RWPE2 (cell line): ENCODE measurements at regions not wholly inside any gene's neighbourhood (a gene's known extent, or its start where the extent isn't known, plus 50 kb on each side); places are given as distances from the start of the nearest gene placed in this dataset.

Experiments
- ATAC-seq: fragments of 200-7000 bp; cut with Tn5 transposase; 3 replicates; pipeline ENCODE4 v1.9.1; 2021; ENCODE audit warnings: low read depth
- DNase-seq: peaks from one replicate; pipeline ENCODE4 v3.0.0-alpha.2; 2020; ENCODE audit warnings: low spot score
- H3K27ac ChIP-seq: fragments of 450-650 bp; 2 replicates; pipeline ENCODE4 v1.5.1; 2017; ENCODE audit warnings: mild to moderate bottlenecking; ENCODE audit not compliant: poor library complexity, severe bottlenecking
- H3K27me3 ChIP-seq: fragments of 250-450 bp; sonication (Bioruptor Pico); 2 replicates; pipeline ENCODE4 v1.5.1; 2021; ENCODE audit warnings: mild to moderate bottlenecking, moderate library complexity; ENCODE audit not compliant: insufficient read depth, poor library complexity, severe bottlenecking
- H3K36me3 ChIP-seq: fragments of 250-450 bp; sonication (Bioruptor Pico); 2 replicates; pipeline ENCODE4 v1.5.1; 2020; ENCODE audit warnings: low read depth, mild to moderate bottlenecking, moderate library complexity
- H3K4me1 ChIP-seq: fragments of 250-450 bp; sonication (Bioruptor Pico); 2 replicates; pipeline ENCODE4 v1.5.1; 2021; ENCODE audit warnings: mild to moderate bottlenecking, moderate library complexity; ENCODE audit not compliant: insufficient read depth, poor library complexity, severe bottlenecking
- H3K4me3 ChIP-seq: fragments of 250-450 bp; sonication (Bioruptor Pico); 2 replicates; pipeline ENCODE4 v1.5.1; 2021; ENCODE audit warnings: mild to moderate bottlenecking, moderate library complexity; ENCODE audit not compliant: severe bottlenecking
- H3K9me3 ChIP-seq: fragments of 250-450 bp; sonication (Bioruptor Pico); 2 replicates; pipeline ENCODE4 v1.5.1; 2021; ENCODE audit warnings: mild to moderate bottlenecking, moderate library complexity; ENCODE audit not compliant: severe bottlenecking
- TF ChIP-seq, protein P1 (sequence below): fragments of 450-650 bp; IDR thresholded peaks from one replicate; pipeline ENCODE4 v1.5.1; 2017; ENCODE audit warnings: mild to moderate bottlenecking, moderate library complexity; ENCODE audit not compliant: poor library complexity, severe bottlenecking

DNA sequence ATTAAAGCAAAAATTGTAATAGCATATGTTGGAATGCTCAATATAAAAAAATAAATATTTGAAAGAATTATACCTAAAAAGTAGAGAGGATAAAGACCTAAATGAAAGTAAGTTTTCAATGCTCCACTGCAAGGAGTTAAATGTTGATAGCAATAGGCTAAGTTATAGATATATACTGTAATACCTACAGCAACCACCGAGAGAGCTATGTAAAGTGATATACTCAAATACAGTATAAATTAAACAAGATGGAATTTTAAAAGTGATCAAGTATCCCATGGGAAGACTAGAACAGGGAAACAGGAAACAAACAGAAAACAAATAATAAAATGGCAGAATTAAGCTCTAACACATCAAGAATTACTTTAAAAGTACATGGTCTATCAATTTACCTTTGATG is 73.9 kb downstream of the CASP3 start:
- TF ChIP-seq, protein P1, sequence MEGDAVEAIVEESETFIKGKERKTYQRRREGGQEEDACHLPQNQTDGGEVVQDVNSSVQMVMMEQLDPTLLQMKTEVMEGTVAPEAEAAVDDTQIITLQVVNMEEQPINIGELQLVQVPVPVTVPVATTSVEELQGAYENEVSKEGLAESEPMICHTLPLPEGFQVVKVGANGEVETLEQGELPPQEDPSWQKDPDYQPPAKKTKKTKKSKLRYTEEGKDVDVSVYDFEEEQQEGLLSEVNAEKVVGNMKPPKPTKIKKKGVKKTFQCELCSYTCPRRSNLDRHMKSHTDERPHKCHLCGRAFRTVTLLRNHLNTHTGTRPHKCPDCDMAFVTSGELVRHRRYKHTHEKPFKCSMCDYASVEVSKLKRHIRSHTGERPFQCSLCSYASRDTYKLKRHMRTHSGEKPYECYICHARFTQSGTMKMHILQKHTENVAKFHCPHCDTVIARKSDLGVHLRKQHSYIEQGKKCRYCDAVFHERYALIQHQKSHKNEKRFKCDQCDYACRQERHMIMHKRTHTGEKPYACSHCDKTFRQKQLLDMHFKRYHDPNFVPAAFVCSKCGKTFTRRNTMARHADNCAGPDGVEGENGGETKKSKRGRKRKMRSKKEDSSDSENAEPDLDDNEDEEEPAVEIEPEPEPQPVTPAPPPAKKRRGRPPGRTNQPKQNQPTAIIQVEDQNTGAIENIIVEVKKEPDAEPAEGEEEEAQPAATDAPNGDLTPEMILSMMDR: no peak
- Histone ChIP-seq H3K4me3 (no peak overlapping the region), H3K27ac (no peak overlapping the region), H3K9me3 (no peaks in the 10 kb centered on the region), H3K36me3 (no peaks in the 10 kb centered on the region), H3K4me1 (no peaks in the 10 kb centered on the region), H3K27me3 (no peaks in the 10 kb centered on the region)
- DNase-seq (no peak), ATAC-seq (no peak)

- TF ChIP-seq, protein P1: no peak
- Histone ChIP-seq H3K27me3 (no peaks in the 10 kb centered on the region), H3K9me3 (no peaks in the 10 kb centered on the region), H3K36me3 (no peaks in the 10 kb centered on the region), H3K4me3 (no peak overlapping the region), H3K4me1 (no peaks in the 10 kb centered on the region), H3K27ac (no peak overlapping the region)
- no peak for DNase-seq
- ATAC-seq: no peak
These were observed 74.4 kb downstream of the CASP3 start for GRCh38 chr4:184574861-184575260.

DNA sequence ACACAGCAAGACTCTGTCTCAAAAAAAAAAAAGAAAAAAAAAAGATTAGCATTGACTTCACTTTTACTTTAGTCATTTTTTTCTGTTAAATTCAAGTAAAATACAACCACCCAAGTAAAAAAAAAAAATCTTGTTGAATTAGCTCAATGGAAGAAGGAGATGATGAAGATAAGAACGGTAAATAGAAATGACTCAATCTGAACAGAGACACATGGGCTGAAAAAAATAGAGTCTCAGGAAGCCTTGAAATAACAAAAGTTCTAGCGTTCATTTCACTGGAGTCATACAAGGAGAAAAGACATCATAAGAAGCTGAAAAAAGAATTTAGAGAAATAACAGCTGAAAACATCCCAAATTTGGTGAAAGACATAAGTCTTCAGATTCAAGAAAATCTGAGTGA is 75.5 kb downstream of the CASP3 start:
- no peaks in the 10 kb centered on the region for H3K27me3 ChIP-seq
- H3K4me3 ChIP-seq: no peak overlapping the region
- no peaks in the 10 kb centered on the region for H3K9me3 ChIP-seq
- H3K27ac ChIP-seq: no peak overlapping the region
- TF ChIP-seq, protein P1: no peak
- ATAC-seq (no peak), DNase-seq (no peak)
- H3K36me3 ChIP-seq: no peaks in the 10 kb centered on the region
- H3K4me1 ChIP-seq: no peaks in the 10 kb centered on the region

DNA sequence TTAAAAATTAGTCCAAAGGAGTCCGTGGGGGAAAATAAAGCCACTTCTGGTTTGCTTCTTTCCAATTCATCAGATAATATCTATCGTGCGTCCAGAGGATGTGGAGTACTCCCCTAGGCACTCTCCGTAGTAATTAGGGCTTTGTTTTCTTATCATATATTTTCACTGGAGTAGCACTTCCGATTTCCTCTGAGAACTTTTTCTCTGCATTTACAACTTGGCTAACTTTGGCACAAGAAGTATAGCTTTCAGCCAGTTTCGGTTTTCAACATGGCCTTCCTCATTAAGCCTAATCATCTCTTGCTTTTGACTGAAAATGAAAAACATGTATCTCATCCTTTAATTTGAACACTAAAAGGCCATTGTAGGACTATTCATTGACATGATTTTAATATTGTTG is 80.5 kb downstream of the CASP3 start:
- no peaks in the 10 kb centered on the region for H3K27me3 ChIP-seq
- H3K27ac ChIP-seq: no peak overlapping the region
- no peaks in the 10 kb centered on the region for H3K36me3 ChIP-seq
- H3K4me3 ChIP-seq: no peak overlapping the region
- no peaks in the 10 kb centered on the region for H3K9me3 ChIP-seq
- ATAC-seq (no peak), DNase-seq (no peak)
- TF ChIP-seq, protein P1: no peak
- H3K4me1 ChIP-seq: no peaks in the 10 kb centered on the region

- Histone ChIP-seq H3K4me3 (no peak overlapping the region), H3K9me3 (no peaks in the 10 kb centered on the region), H3K27me3 (no peaks in the 10 kb centered on the region), H3K36me3 (no peaks in the 10 kb centered on the region), H3K27ac (no peak overlapping the region), H3K4me1 (no peaks in the 10 kb centered on the region)
- ATAC-seq (no peak), DNase-seq (no peak)
- TF ChIP-seq, protein P1: no peak
These were observed 85.6 kb downstream of the CASP3 start for GRCh38 chr4:184563621-184564020.
